Activated CD8-positive, alpha-beta memory T cell treated with anti-CD3 and anti-CD28 coated beads for 24 hours (primary cell): ENCODE measurements at regions not wholly inside any gene's neighbourhood (a gene's known extent, or its start where the extent isn't known, plus 50 kb on each side); places are given as distances from the start of the nearest gene placed in this dataset.
"Not testable (repeated sequence)": the region's sequence is repeated elsewhere in the genome, so short reads cannot be mapped to it uniquely, and the experiment has no call there.

Experiments
- DNase-seq: peaks from one replicate; pipeline ENCODE4 v3.0.0-alpha.2; 2020

- not testable (repeated sequence) for DNase-seq
Measured at GRCh38 chr21:6363591-6363990, 4157.8 kb upstream of the TPTE start.

GRCh38 chr21:6368824-6369223, 4152.6 kb upstream of the TPTE start:
- DNase-seq, result peak; percentile 51

- DNase-seq, result peak; percentile 48
Measured at GRCh38 chr21:6373253-6373652, 4148.1 kb upstream of the TPTE start.

- DNase-seq, result peak; percentile 75
Measured at GRCh38 chr21:6374232-6374631, 4147.2 kb upstream of the TPTE start.

- DNase-seq, result peak; percentile 56
Measured at GRCh38 chr21:6374926-6375325, 4146.5 kb upstream of the TPTE start.

- DNase-seq, result peak; percentile 40
Measured at GRCh38 chr21:6375776-6376175, 4145.6 kb upstream of the TPTE start.

- peak; percentile 51 for DNase-seq
Measured at GRCh38 chr21:6376321-6377070, 4144.9 kb upstream of the TPTE start.
